CD8-positive, alpha-beta memory T cell (primary cell): ENCODE measurements at regions not wholly inside any gene's neighbourhood (a gene's known extent, or its start where the extent isn't known, plus 50 kb on each side); places are given as distances from the start of the nearest gene placed in this dataset.
A peak's percentile ranks its signal among the peaks of the same experiment; 100 is the strongest.

Source experiments
- CTCF ChIA-PET: fragments of 350-600 bp; sonication (Branson Sonifier 250); formaldehyde crosslinking; loops from one replicate; lab custom pipeline; 2021; ENCODE audit warnings: antibody characterized with exemption; lab: Charles Lee
- POLR2A ChIA-PET: fragments of 350-600 bp; sonication (Branson Sonifier 250); formaldehyde crosslinking; loops from one replicate; lab custom pipeline; 2021; ENCODE audit warnings: antibody characterized with exemption; lab: Charles Lee
- DNase-seq, 5 donors: peaks; one replicate each; pipeline versions ENCODE4 v3.0.0 to v3.0.0-alpha.2; 2020 to 2022; ENCODE audit warnings: mixed read lengths in 1 of 5
- H3K27ac ChIP-seq: one replicate; pipeline ENCODE4 v1.7.0; 2013; ENCODE audit warnings: low read depth, mild to moderate bottlenecking, low read length, moderate library complexity
- H3K27me3 ChIP-seq: 2 replicates; pipeline ENCODE4 v1.7.0; 2013; ENCODE audit warnings: low read length, mild to moderate bottlenecking; ENCODE audit not compliant: insufficient read depth, poor library complexity, severe bottlenecking
- H3K36me3 ChIP-seq: 2 replicates; pipeline ENCODE4 v1.7.0; 2013; ENCODE audit warnings: mild to moderate bottlenecking, low read length, moderate library complexity; ENCODE audit not compliant: insufficient read depth
- H3K4me1 ChIP-seq: 2 replicates; pipeline ENCODE4 v1.7.0; 2013; ENCODE audit warnings: mild to moderate bottlenecking, low read length, moderate library complexity; ENCODE audit not compliant: insufficient read depth
- H3K4me3 ChIP-seq: 2 replicates; pipeline ENCODE4 v1.7.0; 2013; ENCODE audit warnings: mild to moderate bottlenecking, low read length
- H3K9me3 ChIP-seq: 2 replicates; pipeline ENCODE4 v1.7.0; 2013; ENCODE audit warnings: mild to moderate bottlenecking, low read length
- H3K27ac Mint-ChIP-seq, 8 donors: one replicate each; pipeline ENCODE4 v1.8.0; 2020 to 2021; ENCODE audit warnings: mixed read lengths in 8 of 8, mild to moderate bottlenecking in 6 of 8, inconsistent platforms in 3 of 8, moderate library complexity in 3 of 8
- H3K27me3 Mint-ChIP-seq, 2 donors: one replicate each; pipeline ENCODE4 v1.8.0; 2020 to 2021; ENCODE audit warnings: mixed read lengths in 2 of 2, mild to moderate bottlenecking in 1 of 2, moderate library complexity in 1 of 2
- H3K36me3 Mint-ChIP-seq, 3 donors: one replicate each; pipeline ENCODE4 v1.8.0; 2020 to 2021; ENCODE audit warnings: mixed read lengths in 3 of 3, inconsistent platforms in 1 of 3, mild to moderate bottlenecking in 1 of 3
- H3K4me1 Mint-ChIP-seq, 3 donors: one replicate each; pipeline ENCODE4 v1.8.0; 2020 to 2021; ENCODE audit warnings: mixed read lengths in 3 of 3, inconsistent platforms in 1 of 3, mild to moderate bottlenecking in 1 of 3
- H3K4me3 Mint-ChIP-seq, 7 donors: one replicate each; pipeline ENCODE4 v1.8.0; 2020 to 2021; ENCODE audit warnings: mixed read lengths in 7 of 7, mild to moderate bottlenecking in 6 of 7, moderate library complexity in 4 of 7, inconsistent platforms in 2 of 7
- H3K9me3 Mint-ChIP-seq, 5 donors: one replicate each; pipeline ENCODE4 v1.8.0; 2020 to 2022; ENCODE audit warnings: mixed read lengths in 5 of 5, mild to moderate bottlenecking in 3 of 5, moderate library complexity in 2 of 5, inconsistent platforms in 1 of 5

DNA sequence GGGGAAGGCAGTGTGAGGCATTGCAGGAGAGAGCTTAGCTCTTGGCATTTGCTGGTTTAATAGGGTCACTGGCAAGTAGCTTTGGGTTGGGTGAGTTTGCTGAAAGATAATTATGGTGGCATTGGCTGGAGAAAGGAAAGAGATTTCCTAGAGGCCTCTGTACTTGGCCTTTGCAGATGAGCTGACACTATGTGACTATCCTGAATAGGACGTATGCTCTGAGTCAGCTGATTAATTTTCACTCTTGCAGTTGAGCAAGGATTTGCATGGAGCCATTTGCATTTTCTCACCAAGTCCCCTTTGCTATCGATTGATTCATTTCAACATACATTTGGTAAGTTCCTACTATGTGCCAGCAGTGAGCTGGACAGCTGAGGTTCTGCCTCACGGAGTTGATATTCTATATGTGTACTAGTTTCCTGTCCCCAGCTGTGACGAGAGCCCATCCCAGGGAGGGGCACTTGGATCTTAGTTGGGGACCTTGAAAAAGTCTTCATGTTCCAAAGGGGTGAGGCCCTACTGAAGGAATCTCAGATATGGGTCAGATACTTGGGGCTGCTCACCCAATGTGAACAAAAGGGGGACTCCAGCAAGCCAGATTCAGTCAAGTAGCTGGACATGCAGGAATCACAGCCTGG is 245.7 kb downstream of the LOXHD1 start:
- no peaks in the 10 kb centered on the region for H3K36me3 ChIP-seq
- no peak for DNase-seq
- no peak overlapping the region for H3K4me3 ChIP-seq
- no peaks in the 10 kb centered on the region for H3K4me1 ChIP-seq
- peaks cover 0 to 18% of the 10 kb centered on the region in 2 donors for H3K27me3 Mint-ChIP-seq
- ChIA-PET CTCF (no interaction called here), POLR2A (no interaction called here)
- H3K4me3 Mint-ChIP-seq = no peak overlapping the region
- H3K4me1 Mint-ChIP-seq = no peaks in the 10 kb centered on the region
- H3K9me3 Mint-ChIP-seq = no peaks in the 10 kb centered on the region
- H3K36me3 Mint-ChIP-seq = no peaks in the 10 kb centered on the region
- no peaks in the 10 kb centered on the region for H3K9me3 ChIP-seq
- no peaks in the 10 kb centered on the region for H3K27me3 ChIP-seq
- no peak overlapping the region for H3K27ac ChIP-seq
- H3K27ac Mint-ChIP-seq = no peak overlapping the region

DNA sequence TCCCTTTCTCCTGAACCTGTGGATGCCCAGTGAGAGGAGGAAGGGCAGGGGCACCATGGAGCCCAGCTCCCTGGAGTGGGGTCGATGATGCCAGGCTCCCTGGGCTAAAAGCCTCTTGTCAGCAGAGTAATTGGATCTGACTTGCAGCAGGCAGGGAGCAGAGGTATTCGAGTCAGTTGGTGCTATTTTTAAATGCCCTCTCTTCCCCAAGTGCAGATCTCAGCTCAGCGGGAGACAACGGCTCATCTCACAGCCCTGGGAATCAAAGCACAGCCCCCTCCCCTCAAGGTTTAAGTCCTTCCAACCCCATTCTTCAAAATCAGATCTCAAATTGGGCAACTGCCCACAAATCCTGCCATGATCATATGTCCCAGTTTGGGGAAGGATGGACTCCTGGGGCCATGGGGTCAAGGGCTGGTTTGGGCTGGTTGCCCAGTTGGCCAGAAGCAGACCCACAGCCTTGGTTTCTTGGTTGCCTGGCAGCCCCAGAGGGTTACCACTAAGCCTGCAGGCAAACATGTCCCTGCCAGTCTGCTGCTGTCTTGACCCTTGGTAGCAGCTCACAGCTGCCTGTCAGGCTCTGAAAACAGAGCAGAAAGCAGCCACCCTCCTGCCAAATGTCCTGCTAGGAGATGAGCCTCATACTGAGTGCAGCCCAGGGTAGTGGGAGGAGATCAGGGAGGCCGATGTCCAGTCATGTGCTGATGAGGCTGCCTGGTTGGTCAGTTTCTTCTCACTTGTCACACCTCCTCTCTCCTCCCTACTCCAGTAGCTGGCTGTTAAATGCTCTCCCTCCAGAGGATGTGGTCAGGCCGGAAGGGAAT is 244.9 kb downstream of the LOXHD1 start:
- CTCF ChIA-PET = no interaction called here
- no peaks in the 10 kb centered on the region for H3K36me3 Mint-ChIP-seq

DNA sequence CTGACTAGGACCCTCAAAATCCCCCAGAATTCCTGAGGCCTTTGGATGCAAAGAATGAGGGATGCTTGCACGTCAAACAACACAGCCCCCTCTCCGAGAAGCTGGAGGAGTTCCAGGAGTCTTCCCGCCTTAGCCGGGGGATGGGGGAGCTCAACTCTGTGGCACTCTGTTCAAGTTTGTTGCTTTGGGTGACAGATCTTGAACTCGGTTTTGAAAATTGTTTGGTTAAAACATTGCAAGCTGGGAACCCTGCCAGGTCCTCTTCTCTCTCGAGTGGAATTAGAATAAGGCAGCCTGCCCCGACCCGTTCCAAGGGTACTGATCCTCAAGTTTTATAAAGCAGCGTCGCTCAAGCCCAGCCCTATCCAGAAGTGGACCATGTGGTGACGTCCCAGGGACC is 244.1 kb downstream of the LOXHD1 start:
- ChIA-PET CTCF (no interaction called here), POLR2A (no interaction called here)
- no peaks in the 10 kb centered on the region for H3K9me3 ChIP-seq
- H3K4me1 ChIP-seq = no peaks in the 10 kb centered on the region
- H3K4me3 ChIP-seq = no peak overlapping the region
- no peaks in the 10 kb centered on the region for H3K27me3 ChIP-seq
- no peaks in the 10 kb centered on the region for H3K4me1 Mint-ChIP-seq
- H3K27ac Mint-ChIP-seq = peak overlapping the region in 1 of 8 donors; percentile 48
- H3K36me3 ChIP-seq = no peaks in the 10 kb centered on the region
- no peaks in the 10 kb centered on the region for H3K9me3 Mint-ChIP-seq
- peaks cover 0 to 2% (median 0%) of the 10 kb centered on the region in 3 donors for H3K36me3 Mint-ChIP-seq
- H3K4me3 Mint-ChIP-seq = no peak overlapping the region
- H3K27ac ChIP-seq = no peak overlapping the region
- H3K27me3 Mint-ChIP-seq = peaks cover 0 to 7% of the 10 kb centered on the region in 2 donors
- no peak for DNase-seq

More for the DNA sequence above, 244.9 kb downstream of the LOXHD1 start:
- H3K27me3 Mint-ChIP-seq = peaks cover 0 to 16% of the 10 kb centered on the region in 2 donors
- H3K4me3 Mint-ChIP-seq = no peak overlapping the region
- no peak for DNase-seq
- no peak overlapping the region for H3K4me3 ChIP-seq
- H3K9me3 Mint-ChIP-seq = no peaks in the 10 kb centered on the region
- no peaks in the 10 kb centered on the region for H3K4me1 Mint-ChIP-seq
- POLR2A ChIA-PET = no interaction called here
- H3K27ac ChIP-seq = no peak overlapping the region
- no peaks in the 10 kb centered on the region for H3K27me3 ChIP-seq
- H3K4me1 ChIP-seq = no peaks in the 10 kb centered on the region
- H3K9me3 ChIP-seq = no peaks in the 10 kb centered on the region
- peak overlapping the region in 1 of 8 donors; percentile 10 for H3K27ac Mint-ChIP-seq
- H3K36me3 ChIP-seq = no peaks in the 10 kb centered on the region

DNA sequence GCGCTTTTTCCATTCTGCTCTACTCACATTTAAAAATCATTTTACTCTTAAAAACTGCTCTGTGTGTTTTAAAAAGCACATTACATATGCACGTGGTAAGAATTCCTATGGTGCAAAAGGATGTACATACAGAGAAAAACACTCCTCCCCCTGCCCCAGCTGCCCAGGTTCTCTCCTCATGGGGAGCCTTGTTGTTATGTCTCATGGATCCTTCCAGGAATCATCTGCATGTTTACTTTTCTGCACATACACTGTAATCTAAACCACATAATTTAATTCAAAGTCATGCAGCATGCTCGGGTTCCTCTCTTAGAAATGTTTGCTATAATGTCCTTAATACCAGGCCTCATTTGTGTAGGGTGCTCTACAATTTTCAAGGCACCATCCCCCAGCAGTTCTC is 243.3 kb downstream of the LOXHD1 start:
- peaks cover 0 to 2% (median 0%) of the 10 kb centered on the region in 3 donors for H3K36me3 Mint-ChIP-seq
- no peak for DNase-seq
- no peaks in the 10 kb centered on the region for H3K4me1 ChIP-seq
- H3K27ac Mint-ChIP-seq = no peak overlapping the region
- H3K9me3 ChIP-seq = no peaks in the 10 kb centered on the region
- no peaks in the 10 kb centered on the region for H3K27me3 Mint-ChIP-seq
- no peak overlapping the region for H3K4me3 ChIP-seq
- H3K27me3 ChIP-seq = no peaks in the 10 kb centered on the region
- ChIA-PET POLR2A (no interaction called here), CTCF (no interaction called here)
- H3K9me3 Mint-ChIP-seq = no peaks in the 10 kb centered on the region
- H3K4me1 Mint-ChIP-seq = no peaks in the 10 kb centered on the region
- no peak overlapping the region for H3K27ac ChIP-seq
- H3K36me3 ChIP-seq = no peaks in the 10 kb centered on the region
- no peak overlapping the region for H3K4me3 Mint-ChIP-seq

DNA sequence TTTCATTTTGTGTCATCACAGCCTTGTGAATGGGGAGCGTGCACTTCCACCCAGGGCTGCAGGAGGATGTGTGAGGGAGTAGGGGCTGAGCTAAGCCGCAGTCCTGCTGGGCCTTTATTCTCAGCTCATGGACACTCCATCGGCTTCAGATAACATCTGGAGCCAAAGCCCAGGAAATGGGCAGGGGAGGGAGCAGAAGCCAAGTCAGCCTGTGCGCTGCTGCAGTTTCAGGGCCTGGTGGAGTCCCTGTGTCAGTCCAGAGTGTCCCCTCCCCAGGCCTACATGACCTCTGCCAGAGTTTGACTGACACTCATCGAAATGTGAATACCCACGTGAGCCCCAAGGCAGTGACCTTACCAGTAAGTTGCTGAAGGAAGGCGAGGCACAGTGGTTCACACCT is 242.2 kb downstream of the LOXHD1 start:
- Histone ChIP-seq H3K9me3 (no peaks in the 10 kb centered on the region), H3K4me3 (no peak overlapping the region), H3K4me1 (no peaks in the 10 kb centered on the region), H3K36me3 (no peaks in the 10 kb centered on the region), H3K27me3 (no peaks in the 10 kb centered on the region), H3K27ac (no peak overlapping the region)
- CTCF ChIA-PET = no interaction called here
- H3K4me3 Mint-ChIP-seq = no peak overlapping the region
- H3K27ac Mint-ChIP-seq = no peak overlapping the region
- peaks cover 0 to 2% (median 0%) of the 10 kb centered on the region in 3 donors for H3K36me3 Mint-ChIP-seq
- POLR2A ChIA-PET = no interaction called here
- H3K9me3 Mint-ChIP-seq = no peaks in the 10 kb centered on the region
- no peak for DNase-seq
- no peaks in the 10 kb centered on the region for H3K4me1 Mint-ChIP-seq
- H3K27me3 Mint-ChIP-seq = no peaks in the 10 kb centered on the region

DNA sequence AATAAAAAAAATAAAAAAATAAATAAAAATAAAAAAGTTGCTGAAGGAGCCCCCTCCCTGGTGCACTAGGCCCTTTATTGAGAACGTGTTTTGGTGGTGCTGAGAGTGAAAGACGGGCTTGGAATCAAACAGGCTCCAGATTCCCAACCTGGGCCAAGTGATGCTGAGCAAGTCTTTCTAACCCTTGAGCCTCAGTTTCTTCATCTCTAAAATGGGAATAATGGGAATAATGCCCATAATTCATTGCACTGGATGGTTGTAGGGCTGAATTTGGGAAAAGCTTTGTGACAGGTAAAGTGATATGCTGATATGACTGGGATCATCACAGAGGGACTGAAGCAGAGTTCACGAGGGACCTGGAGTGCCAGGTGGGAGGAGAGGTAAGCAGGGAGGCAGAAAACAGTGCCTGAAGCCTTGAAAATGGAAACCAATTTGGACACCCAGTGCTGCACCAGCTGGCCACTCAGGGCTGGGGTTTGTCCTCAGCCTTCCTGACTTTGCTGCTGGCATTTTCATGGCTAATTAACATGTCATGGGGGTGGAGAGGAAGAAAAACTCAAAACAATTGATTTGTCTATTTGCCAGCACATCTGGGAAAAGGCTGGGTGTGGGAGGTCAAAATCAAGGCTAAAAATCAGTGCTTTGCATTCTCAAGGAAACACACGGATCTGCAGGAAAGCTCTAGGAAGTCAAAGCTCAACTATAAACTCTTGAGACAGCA is 241.3 kb downstream of the LOXHD1 start:
- Histone ChIP-seq H3K27ac (no peak overlapping the region), H3K27me3 (no peaks in the 10 kb centered on the region), H3K4me1 (no peaks in the 10 kb centered on the region), H3K36me3 (no peaks in the 10 kb centered on the region), H3K9me3 (no peaks in the 10 kb centered on the region), H3K4me3 (no peak overlapping the region)
- H3K9me3 Mint-ChIP-seq = no peaks in the 10 kb centered on the region
- ChIA-PET CTCF (no interaction called here), POLR2A (no interaction called here)
- H3K27ac Mint-ChIP-seq = no peak overlapping the region
- DNase-seq = no peak
- H3K27me3 Mint-ChIP-seq = no peaks in the 10 kb centered on the region
- H3K36me3 Mint-ChIP-seq = peaks cover 0 to 2% (median 0%) of the 10 kb centered on the region in 3 donors
- H3K4me3 Mint-ChIP-seq = no peak overlapping the region
- no peaks in the 10 kb centered on the region for H3K4me1 Mint-ChIP-seq

DNA sequence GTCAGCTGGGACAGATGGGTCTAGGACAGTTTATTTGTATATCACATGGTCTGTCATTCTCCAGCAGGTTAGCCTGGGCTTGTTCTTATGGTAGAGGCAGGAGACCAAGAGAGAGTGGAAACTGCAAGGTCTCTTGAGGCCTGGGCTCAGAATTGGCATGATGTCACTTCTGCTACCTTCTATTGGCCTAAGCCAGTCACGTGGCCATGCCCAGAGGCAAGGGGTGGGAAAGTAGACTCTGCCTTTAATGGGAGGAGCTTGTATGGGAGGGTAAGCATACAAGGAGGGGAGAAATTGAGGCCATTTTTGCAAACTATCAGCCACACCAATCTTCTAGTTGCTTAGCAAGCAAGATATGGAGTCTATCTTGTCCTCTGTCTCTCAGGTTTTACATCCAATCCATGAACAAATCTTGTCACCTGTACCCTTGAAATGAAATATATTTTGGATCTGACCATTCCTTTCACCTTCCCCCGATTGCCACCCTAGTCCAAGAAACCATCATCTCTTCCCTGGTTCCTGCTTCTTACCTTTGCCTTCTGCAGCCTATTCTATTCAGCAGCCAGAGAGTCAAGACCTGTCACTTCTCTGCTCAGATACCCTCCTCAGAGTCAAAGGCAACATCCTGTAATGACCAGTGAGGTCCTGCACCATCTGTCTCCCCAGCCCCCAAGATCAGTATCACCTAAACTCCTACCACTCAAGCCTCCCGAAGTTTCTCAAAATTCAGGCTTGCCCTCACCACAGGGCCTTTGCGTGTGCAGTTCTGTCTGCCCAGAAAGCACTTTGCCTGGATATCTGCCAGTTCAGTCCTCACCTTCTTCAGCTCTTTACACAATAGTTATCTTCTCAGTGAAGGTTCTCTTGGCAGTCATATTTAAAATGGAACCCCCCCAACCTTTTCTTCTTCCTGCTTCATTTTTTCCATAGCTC is 240.0 kb downstream of the LOXHD1 start:
- H3K4me1 Mint-ChIP-seq = peaks cover 0 to 5% (median 0%) of the 10 kb centered on the region in 3 donors
- H3K4me1 ChIP-seq = no peaks in the 10 kb centered on the region
- DNase-seq = no peak
- no peaks in the 10 kb centered on the region for H3K36me3 ChIP-seq
- H3K4me3 Mint-ChIP-seq = no peak overlapping the region
- no peak overlapping the region for H3K4me3 ChIP-seq
- H3K27me3 ChIP-seq = no peaks in the 10 kb centered on the region
- H3K9me3 Mint-ChIP-seq = no peaks in the 10 kb centered on the region
- ChIA-PET POLR2A (no interaction called here), CTCF (no interaction called here)
- no peaks in the 10 kb centered on the region for H3K27me3 Mint-ChIP-seq
- no peak overlapping the region for H3K27ac ChIP-seq
- peak overlapping the region in 1 of 8 donors; percentile 31 for H3K27ac Mint-ChIP-seq
- no peaks in the 10 kb centered on the region for H3K9me3 ChIP-seq
- peaks cover 0 to 2% (median 0%) of the 10 kb centered on the region in 3 donors for H3K36me3 Mint-ChIP-seq
